NCI-H2227 treated with DMSO at 0.1 percent for 48 hours (cell line): ENCODE measurements at regions not wholly inside any gene's neighbourhood (a gene's known extent, or its start where the extent isn't known, plus 50 kb on each side); places are given as distances from the start of the nearest gene placed in this dataset.

ENCODE experiments used
- DNase-seq: peaks from one replicate; lab custom pipeline; 2025; lab: John Stamatoyannopoulos, UW

DNA sequence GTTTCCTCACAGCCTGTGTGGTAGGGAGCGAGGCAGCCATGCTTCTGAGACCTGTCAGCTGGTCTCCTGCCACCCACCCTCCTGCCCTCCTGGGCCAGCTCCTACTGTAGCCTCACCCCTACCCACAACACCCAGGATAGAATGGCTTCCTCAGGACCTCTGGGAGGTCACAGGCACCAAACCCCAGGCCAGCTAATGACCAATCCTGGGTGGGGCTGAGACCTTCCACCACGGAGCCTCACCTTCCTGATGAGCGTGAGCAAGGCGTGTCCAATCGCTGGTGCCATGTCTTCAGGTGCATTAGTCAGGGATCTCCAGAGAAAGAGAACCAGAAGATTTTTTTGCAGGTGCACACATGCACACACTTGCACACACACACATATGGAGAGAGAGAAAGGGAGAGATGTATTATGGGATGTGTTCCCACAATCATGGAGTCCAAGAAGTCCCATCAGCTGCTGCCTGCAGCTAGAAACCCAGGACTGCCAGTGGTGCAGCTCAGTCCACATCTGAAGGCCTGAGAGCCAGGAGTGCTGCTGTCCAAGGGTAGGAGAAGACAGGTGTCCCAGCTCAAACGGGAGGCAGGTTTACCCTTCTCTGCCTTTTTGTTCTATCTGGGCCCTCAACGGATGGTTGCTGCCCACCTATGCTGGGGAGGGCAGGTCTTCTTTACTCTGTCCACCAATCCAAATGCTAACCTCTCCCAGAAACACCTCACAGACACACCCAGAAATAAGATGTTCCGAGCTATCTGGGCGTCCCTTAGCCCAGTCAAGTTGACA is 70.4 kb upstream of the HDAC4 start:
- DNase-seq = no peak

DNA sequence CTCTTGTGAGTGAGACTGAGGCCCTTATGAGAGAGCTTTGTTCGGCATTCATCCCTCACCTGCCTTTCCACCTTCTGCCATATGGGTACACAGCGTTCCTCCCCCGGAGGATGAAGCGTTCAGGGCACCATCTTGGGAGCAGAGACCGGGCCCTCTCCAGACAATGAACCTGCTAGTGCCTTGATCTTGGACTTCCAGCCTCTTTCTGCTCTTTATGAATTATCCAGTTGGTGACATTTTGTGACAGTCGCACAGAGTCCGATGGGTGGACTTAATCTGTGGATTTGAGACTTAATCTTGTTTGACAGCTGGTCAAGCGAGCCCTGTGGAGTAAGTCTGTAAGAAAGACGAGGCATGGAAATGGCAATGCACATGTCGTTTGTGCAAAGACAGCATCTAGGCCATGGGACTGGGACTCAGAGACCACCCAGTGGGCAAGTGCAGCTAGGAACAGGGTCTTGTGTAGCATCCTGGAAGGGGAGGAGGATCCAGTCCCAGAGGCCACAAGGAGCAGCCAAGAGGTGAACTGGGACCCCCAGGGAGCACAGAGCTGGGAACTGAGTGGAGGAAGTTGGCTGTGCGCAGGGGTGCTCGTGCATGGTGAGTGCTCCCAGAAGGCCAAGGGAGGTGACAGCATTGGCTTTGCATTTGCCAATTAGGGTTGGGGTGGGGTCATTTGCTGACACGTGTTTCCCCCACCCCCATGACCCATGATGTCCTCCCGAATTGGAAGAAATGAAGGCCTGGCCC is 69.5 kb upstream of the HDAC4 start:
- no peak for DNase-seq

DNA sequence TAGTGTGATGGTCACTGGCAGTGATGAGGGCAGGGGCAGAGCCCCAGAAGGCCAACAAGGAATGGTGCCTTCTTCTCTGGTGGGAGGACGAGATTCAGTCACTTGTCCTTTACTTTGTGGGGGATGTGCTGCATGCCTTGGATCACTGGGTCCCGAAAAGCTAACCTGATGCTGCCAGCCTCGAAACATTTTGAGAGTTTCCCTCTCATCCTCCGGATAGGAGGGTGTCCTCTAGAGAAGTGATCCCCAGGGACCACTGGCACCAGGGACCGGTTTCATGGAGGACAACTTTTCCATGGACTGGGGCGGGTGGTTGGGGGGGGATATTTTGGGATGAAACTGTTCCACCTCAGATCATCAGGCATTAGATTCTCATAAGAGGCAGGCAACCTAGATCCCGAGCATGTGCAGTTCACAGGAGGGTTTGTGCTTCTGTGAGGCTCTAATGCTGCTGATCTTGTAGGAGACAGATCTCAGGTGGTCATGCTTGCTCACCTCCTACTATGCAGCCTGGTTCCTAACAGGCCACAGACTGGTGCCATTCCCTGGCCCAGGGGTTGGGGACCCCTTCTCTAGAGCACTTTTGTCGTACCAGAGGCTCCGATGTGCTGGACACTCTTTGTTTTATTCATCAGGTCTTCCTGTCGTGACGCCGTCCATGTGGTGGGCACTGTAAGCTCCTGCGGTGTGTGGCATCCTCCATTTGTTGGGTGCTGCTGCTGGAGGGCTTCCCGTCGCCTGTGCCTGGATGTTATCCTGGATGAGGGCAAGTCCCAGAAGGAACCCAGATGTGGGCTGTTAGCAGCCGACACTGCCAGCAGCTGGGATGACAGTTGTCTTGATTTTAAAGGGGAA is 68.5 kb upstream of the HDAC4 start:
- DNase-seq = no peak

DNA sequence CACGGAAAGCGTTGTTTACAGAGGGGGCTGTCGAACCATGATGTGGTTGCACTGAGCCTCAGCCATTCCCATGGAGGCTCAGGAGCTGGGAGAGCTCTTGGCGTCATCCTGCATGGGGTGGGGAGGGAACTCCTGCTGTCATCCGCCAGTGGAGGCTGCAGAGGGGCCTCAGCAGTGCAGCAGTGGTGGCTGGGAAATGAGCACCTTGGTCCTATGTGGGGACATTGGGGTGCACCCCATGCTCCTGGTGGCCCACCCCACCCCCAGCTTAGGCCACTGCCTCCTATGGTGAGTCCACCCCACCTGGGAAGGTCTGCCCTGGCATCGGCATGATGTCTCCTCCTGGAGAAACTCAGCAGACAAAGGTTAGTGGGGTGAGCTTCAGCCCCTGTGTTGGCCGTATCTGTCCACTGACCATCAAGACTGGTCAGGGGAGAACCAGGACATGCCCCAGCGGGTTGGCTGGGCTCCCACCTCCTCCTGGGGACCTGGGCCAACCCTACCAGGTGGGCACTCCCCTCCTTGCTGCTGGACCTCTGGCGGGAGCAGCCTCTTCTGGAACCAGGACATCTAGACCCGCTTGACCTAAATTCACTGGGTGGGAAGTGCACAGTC is 67.8 kb upstream of the HDAC4 start:
- DNase-seq = no peak

DNA sequence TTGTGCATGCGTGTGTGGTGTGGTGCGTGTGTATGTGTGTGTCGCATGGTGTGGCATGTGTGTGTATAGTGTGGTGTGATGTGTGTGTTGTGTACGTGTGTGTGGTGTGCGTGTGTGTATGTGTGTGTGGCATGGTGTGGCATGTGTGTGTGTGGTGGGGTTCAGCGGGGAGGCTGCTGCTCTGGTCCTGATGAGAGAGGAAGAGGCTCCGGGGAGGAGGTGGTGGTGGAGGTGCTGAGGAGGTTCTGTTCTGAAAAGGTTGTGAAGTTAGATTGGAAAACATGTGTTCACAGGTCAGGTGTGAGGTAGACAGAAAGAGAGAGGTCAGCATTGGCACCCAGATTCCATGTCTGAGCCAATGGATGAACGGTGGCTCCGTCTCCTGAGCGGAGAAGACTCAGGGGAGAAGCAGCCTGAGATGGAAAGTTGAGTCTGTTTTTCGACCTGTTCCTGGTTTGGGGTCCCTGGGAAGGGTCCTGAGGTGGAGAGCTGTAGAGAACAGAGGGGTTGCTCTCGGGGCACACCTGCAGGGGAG is 67.2 kb upstream of the HDAC4 start:
- DNase-seq = no peak

DNA sequence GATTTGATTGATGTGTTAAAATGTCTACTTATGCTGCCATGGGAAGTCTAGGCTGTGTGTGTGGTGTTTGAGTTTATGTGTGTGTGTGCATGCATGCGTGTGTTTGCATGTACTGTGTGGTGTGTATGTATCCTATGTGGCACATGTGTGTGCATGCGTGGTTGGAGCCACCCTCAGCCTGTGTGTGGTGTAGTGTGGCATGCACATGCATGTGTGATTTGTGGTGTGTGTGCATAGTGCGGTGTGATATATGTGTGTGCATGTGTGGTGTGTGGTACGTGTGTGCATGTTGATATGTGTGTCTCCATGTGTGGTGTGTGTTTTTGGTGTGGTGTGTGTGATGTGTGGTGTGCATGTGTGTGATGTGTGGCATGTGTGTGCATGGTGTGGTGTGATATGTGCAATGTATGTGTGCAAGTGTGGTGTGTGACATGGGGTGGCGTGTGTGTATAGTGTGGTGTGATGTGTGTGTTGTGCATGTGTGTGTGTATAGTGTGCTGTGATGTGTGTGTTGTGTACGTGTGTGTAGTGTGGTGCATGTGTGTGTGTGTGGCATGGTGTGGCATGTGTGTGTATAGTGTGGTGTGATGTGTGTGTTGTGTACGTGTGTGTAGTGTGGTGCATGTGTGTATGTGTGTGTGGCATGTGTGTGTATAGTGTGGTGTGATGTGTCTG is 66.6 kb upstream of the HDAC4 start:
- no peak for DNase-seq

DNA sequence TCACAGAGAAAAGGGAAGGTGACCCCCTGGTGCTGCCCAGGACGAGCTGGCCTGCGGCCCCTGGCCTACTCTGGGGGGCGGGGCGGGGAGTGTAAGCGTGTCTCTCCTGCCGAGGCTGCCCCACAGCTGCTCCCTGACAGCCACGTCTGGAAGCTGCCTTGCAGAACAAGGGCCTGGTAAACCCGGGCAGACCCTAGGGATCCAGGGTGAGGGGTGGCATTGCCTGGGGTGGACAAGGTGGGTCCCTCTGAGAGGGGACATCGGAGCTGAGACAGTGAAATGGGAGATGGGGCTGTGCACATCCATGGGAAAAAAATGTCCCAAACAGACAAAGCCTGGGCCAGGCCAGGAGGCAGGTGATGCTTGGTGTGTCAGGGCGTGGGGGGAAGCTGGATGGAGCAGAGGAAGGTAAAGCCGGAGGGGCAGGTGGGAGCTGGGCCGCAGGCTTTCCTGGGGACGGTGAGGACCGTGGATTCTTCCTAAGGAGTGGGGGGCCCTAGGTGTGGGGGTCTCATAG is 66.0 kb upstream of the HDAC4 start:
- no peak for DNase-seq

DNA sequence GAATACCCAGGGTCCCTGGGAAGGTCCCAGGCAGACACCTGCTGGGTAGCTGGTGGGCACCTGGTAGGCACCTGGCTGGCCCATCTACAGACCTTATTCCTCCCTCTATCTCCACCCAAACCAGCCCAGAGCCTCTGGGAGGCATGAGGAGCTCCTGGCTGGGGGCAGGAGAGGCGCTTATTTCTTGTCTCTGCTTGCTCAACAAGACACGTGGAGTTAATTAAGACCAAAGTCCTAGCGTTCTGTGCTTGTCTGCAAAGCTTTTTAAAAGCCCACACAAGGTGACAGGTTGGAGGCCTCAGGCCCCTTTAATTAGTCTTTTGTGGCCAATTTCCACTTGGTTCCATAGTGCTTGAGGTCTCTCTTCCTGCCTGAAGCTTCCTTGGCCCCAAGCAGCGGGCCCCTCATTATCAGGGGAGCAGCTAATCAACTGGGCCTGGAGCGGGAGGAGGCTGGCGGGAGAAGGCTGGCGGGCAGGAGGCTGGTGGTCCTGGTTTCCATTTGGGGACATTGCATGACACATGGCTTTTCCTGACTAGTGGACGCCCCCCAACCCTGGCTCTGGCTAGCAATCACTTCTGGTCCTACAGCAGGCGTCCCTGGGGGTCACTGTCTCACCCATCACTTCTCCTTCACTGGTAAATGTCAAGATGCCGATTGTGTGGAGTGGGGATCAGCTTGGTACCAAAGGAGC is 65.4 kb upstream of the HDAC4 start:
- DNase-seq = no peak

DNA sequence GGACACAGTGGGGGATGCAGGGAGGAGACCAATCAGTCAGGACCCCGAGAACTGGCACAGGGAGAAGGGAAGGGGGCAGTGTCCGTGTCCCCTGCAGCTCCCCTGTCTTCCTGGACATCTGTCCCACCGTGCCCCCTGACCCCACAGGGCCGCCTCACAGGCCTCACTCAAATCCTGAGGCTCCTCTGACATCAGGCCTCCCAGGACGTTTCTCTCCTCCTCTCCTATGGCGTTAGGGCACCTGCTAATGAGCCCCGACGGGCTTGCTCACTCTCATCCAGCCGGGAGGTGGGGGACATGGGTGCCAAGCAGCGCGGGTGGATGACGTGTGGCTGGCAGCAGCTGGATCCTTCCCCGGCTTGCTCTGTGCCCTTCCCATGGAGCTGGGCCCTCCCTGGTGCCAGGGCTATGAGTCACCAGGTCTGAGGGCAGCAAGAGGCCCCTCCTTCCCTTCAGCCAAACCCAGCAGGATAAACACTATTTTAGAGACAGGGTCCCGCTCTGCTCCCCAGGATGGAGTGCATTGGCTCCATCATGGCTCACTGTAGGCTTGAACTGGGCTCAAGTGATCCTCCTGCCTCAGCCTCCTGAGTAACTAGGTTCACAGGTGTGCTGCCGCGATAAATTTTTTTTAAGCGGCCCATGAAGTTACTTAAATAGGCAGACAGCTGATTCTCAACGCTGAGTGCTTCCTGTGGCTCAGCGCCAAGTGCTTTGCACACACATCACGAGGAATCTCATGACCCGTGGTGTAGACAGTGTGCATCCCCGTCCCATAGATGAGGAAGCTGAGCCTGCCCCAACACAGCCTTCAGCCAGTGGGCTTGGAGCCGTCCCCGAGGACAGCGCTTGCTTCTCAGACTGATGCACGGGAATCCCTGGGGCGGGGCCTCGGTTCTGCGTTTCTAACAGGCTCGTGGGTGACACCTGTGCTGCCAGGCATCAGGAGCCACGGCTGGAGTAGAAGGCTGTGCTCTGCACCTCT is 64.5 kb upstream of the HDAC4 start:
- no peak for DNase-seq

DNA sequence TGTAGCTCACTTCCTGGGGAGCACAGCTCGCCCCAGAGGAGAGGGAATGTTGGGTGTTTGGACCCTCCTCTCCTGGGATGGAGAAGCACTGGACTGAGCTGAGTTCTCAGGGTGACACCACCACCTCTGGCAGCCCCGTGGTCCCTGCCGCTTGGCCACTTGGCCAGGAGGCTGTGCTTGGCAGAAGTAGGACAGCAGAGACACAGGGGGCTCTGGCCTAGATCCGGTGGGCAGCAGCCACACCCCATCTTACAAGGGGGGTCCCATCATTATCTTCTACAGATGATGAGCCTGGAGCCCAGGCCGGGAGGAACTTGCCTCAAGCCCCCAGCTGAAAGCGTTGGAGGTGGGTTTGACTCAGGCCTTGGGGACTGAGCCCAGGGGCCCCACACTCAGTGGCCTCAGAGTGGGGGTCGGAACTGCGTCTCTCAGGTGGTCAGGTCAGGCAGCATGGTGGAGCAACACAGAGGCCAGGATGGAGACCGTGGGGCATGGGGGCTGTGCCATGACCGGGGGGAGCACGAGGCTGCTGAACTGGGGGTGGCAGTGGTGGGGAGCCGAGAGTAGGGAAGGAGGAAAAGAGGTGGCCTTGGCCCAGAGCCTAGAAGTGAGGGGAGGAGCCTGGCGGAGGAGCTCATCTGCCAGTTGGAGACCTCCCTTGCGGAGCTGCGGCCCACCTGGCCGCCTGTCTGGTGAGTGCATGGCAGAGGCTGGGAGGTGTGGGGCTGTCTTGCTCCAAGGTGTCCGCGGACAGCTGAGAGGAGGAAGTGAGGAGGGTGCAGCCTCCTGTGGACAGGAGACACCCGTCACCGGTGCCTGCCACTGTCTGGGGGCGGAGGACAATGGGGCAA is 63.6 kb upstream of the HDAC4 start:
- DNase-seq = no peak

DNA sequence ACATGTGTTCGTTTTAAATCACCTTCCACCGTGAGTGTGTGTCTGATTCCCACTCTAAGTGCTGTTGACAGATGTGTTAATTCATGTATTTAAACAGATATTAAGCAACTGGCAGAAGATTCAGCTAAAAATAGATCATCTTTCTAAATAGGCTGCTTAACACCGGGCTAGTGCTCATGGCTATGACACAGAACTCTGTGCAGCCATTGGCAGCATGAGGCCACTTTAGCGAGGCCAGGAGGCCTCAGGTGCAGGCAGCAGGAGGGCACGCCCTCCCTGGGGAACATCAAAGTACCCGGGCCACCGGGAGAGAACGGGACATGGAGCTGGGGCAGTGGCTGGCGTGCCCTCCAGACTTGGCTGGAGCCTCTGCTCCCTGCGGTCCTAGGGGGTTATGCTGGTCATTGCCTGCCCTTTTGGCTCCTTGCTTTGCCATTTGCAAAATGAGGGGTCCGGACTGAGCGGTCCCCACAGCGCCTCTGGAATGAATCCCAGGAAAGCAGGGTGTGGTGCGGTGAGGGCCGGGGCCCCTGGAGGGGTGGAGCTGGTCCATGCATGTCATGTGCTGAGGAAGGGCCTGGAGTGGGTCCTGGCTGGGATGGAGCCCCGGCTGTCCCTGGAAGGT is 62.8 kb upstream of the HDAC4 start:
- DNase-seq = no peak

DNA sequence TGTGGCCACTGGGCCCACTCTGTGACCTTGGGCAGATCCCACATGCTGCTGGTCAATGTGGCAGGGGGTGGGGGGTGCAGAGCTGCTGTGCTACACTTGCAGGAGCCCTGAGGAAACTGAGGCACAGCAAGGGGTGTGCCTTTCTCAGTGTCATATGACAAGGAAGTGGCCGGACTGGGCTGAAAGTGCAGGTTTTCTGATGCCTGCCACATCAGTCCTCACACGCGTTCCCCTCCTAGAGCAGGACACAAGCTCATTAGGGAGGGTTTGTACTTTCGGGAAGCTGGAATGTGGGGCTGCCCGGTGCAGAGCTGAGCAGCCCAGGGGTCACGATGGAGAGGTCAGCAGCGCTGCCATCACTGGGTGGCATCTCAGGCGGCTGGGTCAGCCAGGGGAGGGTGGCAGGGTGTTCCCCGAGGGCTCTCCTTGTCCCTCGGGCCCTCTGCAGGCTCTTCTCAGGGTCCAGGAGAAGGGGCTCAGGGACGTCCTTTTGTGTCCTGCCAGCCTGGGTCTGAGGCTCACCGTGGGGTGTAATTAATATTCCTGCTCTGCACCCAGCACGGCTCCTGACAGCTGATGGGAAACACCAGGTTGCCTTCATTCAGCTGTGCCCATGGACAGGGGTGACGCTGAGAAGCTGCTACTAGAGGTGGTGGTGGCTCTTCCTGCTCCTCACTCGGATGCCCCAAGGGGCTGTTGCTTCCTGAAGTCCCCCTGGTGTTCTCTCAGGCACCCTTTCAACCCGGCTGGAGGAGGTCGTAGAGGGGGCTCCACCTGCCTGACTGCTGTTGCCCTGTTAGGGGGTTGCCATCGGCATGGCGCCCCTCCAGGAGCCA is 62.1 kb upstream of the HDAC4 start:
- DNase-seq = no peak

DNA sequence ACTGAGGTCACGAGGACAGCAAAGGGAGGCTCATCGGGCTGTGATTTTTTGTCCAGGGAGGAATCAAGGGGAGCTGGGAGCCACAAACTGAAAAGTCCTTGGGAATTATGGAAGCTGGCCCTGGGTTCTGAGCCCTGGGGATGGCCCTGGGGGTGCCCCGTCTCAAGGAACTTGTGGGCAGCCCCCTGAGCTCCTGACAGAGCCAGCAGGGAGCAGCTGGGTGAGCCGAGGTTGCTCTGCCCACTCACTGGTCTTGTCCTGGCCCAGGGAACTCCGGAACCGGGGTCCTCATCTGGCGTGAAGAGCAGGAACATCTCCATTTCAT is 61.3 kb upstream of the HDAC4 start:
- DNase-seq = no peak

DNA sequence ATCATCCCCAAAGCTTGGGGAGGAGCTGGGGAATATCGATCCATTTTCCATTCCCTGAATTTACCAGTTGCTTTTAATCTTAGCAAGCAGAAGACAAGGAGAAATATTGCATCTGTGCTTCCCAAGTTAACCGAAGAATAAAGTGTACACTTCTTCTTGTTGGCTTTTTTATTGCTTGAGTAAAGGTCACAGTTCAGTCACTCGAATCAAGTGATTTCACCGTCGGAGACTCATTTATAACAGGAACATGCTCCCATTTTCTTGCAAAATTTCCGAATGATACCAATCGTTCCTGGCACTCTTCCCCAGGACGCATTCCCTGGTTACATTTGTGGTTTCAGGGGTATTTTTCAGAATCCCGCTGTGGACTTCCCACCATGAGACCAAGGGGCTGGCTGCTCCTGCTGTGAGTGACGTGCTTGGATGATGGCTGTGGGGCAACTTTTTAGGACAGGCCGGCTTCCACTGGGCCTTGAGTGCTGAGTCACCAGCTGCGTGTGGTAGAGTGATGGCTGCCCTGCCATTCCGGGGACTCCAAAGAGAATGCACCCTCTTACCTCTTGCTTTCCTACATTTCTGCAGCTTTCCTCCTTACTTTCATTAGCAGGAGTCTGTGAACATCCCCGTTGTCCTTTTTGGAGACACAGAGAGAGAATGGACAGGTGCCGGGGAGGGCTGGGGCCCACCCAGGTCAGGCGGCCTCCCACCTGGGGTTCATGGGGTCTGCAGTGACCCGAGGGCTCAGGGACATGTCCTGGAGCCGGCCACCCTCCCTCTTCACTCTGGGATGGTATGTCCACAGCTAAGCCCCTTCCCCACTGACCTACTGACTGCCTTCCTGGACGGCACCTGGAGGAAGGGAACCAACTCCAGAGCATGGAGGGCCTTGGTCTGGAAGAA is 60.7 kb upstream of the HDAC4 start:
- no peak for DNase-seq

DNA sequence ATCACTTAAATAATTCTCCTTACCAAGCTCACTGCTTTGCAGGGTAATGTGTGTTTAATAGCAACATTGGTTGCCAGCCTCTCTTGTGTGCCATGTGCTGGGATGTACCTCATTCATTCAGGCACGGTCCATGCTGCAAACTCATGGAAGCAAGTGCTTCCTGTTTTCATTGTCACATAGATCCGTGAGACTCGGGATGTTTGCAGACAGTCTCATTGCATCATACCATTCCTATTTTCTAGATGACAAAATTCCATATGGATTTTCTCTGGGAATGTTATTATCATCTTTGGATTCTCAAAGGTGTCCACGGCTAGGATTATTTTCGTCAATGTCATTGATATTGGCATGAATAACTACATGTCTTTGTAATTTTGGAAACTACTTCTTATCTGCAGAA is 60.0 kb upstream of the HDAC4 start:
- DNase-seq = no peak

DNA sequence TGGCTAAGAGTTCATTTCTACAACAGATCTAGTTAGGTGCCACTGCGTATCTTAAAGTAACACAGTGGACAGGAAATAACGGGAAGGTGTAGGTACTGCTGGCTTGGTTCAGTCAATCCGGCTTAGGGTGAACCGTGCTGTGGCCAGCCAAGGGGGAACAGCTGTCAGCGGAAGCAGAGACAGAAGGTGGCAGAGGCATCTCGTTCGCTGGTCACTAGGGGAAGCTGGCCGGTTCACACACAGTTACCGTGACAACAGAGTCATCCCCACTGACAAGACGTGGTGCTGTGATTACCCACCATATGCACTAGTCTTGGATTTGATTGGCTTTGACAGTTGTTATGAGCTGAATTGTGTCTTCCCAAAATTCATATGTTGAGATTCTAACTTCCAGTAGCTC is 58.8 kb upstream of the HDAC4 start:
- DNase-seq = no peak
